SIG-M5 treated with dmso at 0.1 percent for 504 hours (cell line): ENCODE measurements at regions not wholly inside any gene's neighbourhood (a gene's known extent, or its start where the extent isn't known, plus 50 kb on each side); places are given as distances from the start of the nearest gene placed in this dataset.
"Not testable (repeated sequence)": the region's sequence is repeated elsewhere in the genome, so short reads cannot be mapped to it uniquely, and the experiment has no call there.

Experiments
- DNase-seq: peaks from one replicate; lab custom pipeline; 2025; ENCODE audit not compliant: unreplicated experiment; lab: John Stamatoyannopoulos, UW

DNA sequence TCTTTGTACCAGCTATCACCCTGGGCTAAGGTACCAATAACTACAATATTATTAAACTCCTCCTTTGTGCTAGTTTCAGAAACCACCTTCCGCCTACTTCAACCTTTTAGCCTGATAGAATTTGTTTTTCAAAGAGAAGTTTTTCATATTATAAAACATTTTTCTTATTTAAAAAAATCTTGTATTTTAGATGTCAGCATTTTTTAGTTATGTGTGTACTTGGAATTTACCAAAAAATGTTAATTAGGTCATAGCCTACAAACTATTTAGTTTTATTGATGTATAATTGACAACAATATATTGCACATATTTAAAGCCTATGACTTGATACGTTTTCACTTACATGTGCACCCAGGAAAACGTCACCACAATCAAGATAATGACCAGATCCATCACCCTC, 1097.6 kb downstream of the JRKL start:
- no peak for DNase-seq

DNA sequence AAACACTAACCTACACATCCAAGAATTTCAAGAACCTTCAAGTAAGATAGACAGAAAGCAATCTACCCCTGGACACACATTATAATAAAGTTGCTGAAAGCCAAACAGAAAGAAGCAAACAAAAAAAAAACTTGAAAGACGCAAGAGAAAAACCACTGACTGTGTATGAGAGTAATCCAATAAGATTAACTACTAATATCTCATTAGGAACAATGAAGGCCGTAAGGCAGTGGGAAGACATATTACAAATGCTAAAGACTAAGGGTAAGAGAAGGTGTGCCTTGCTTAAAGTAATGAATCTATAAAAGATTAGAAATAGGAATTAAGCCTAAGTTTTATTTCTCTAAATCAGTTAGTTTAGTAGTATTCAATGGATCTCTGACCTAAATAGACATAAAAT, 1109.1 kb downstream of the JRKL start:
- DNase-seq = no peak

DNA sequence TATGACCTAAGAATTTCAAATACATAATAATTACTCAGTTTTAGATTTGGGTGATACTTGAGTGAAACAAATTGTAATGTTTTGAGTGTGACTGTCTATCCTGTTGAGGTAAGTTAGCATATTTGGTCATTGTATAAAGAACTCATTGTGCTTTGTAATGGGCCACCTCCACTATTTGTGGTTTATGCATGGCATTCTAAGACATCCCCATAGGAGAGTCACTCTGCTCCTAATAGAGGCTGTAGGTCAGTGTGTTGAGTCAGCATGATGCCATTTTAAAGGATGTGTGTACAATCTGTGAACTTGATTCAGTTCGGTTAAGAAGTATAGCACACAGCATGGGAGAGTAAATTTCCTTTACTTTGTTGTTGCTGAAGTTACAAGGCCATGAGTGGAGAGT, 1112.4 kb downstream of the JRKL start:
- DNase-seq = no peak

DNA sequence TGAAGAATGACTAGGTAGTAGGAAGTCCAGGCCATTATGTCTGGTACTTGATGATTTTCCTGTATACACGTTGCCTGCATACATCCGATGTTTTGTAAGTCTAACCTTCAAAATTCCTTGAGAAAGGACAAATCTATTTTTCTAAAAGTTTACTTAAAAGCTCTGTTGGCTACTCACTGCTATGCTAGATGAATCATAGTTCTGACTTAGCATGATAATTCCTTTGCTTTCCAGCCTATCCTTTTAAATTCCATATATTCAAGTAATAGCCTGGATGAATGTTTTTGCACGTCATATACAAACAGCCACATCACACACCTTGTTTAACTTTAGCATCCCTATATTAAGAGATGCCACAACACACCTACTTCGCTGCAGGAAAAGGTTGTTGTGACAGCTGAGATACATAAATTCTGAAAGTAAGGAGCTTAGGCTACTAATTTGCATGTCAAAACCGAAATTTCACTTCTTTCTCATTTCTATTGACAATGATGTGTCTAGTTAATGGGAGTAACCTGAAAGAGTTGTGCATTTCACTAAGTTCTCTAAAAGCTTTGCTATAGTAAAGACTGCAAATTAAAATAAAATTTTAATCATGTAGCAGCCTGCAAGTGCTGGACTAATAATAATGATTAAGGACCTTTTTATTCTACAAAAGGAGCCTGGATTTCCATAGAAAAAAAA, 1116.4 kb downstream of the JRKL start:
- DNase-seq = no peak

DNA sequence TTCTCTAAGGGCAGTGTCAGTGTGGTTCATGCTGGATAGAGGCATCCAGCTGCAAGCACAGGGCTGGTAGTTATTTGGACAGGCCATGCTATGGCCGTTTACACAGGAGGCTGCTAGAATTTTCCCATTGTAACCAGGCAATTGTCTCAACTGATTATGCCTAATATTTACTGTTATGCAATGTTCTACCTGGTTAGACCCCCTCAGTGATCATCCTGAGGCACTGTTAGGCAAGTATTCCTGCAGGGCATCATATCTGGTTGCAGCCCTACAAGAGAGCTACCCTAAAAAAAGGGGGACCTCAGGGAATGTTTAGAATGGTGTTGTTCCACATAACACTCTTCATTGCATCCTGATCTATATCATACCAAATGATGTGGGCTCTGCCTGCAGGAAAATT, 1124.6 kb downstream of the JRKL start:
- no peak for DNase-seq

DNA sequence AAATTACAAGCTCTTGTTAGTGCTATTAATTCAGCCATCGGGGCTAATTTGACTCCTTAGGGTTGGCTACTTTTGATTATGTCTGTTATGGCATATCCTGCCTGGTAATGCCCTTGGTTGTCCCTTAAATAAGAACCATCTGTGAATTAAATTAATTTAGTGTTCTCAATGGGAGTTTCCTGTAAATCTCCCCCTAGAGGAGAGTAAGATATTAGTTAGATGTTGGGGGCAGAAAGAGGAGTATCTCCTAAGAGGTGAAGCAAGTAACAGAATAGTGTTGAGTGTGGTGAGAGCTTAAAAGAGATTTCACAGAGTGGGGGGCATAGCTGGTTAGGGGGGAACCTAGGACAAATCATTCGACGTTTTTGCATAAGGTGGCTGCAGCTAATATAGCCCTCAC, 1126.9 kb downstream of the JRKL start:
- no peak for DNase-seq

DNA sequence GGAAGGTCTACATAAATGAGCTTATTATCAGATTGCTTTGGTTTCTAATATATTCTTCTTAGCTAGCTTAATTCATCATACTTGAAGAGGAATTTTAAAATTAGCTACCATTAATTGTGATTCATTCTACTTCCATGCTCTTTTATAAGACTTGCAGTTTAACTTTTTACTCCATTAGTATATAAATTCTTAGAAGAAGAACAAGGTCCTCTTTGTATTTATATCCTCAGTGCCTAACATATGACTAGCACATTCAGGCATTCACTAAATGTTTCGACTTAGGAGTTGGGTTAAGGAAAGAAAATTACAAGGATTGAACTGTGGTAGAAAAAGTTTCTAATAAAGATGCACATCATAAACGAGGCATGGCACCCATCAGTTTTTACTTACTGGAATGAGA, 1135.5 kb downstream of the JRKL start:
- no peak for DNase-seq

DNA sequence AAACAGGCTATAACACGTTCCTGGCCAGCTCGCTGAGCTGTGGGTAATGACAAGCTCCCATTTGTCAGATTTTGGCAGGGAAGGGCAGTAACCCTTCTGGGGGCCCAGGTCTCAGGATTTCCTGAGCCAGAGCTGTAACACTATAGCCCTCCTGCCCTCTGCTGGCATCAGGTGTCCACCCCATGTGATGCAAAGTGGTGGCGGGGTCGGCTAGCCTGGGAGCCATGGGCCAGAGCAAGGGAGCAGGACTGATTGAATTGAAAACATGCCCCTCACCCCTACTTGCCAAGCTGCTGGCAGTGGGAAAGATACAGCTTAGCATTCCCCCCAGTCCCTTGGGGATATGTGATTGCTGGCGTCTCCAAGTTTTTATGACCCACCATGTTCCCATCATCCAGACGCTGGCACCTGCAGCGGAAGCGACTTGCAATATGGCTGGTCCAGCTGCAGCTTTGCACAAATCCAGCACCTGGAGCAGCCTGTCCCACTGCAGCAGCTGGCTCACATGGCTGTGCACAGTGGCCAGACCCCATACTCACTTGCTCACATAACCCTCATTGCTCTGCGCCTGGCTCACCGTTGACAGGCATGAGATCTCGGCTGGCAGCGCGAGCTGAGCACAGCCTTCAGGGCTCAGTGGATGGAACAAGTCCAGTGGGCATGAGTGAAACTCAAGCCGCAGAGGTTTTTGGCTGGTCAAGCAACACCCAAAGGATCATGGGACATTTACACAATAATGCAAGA, 1147.8 kb downstream of the JRKL start:
- DNase-seq = no peak

DNA sequence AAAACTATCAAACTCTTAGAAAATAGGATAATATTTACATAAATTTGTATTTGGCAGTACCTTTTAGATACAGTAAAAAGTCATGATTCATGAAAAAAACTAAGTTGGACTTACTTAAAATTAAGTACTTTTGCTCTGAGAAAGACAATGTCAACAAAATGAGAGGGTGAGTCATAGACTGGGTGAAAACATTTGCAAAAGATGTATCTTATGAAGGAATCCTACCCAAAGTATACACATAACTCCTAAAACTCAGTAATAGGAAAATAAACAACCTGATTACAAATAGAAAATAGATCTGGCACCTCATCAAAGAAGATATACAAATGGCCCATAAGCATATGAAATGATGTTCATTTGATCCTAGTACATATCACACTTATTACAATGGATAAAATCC, 1154.6 kb downstream of the JRKL start:
- DNase-seq = no peak

DNA sequence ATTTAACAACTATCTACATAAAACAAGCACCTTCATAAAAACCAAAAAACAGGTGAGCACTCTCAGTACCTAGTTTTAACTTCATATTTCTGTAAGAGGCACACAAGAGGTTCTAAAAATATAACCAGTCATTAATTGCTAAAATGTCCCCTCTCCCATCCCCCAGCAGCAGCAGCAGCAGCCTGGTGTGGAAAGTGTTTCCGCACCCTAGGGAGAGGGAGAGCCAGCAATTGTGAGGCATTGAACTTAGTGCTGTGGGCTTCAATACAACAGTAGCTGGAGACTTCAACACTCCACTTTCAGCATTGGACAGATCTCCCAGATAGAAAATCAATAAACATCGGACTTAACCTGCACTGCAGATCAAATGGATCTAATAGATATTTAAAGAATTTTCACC, 1158.5 kb downstream of the JRKL start:
- no peak for DNase-seq

DNA sequence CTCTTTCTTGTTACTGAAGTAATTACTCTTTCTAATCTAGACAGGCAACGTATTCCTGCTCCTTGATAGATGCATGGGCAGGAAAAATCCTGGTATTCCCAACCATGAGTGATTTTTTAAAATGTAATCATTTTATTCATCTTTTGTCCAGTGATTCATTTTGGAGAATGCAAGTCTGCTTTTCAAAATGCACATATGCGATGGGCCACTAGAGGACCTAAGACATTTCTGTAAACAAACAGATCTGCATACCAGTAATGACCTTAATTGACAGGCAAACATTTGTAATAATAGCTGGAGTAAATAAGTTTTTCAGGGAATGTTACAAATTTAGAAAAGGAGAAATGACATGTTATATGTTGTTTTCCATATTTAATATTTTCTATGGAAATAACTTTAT, 1167.6 kb downstream of the JRKL start:
- no peak for DNase-seq

DNA sequence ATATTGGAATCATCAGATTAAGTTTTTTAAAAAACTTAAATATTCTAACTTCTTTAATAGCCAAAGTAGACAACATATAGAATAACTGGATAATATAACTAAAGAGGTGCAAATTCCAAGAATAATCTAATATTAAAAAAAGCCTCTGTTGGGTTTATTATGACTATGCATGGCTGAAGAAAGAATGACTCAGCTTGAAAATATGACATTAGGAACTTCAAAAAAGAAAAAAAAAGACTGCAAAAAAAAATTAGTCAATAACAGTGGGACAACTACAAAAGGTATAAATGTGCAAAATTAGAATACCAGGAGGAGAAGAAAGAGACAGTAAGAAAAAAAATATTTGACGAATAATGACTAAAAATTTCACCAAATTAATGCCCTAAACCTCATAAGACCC, 1178.0 kb downstream of the JRKL start:
- DNase-seq = no peak

DNA sequence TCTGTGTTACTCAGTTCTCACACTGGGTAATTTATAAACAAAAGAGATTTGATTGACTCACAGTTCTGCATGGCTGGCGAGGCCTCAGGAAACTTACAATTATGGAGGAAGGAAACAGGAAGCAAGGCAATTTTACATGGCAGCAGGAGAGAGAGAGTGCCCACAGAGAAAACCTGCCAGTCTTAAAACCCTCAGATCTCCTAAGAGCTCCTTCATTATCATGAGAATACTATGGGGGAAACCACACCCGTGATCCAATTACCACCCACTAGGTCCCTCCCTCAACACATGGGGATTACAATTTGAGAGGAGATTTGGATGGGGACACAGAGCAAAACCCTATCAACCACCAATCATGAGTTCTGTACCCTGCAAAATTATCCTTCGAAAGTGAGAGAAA, 1180.8 kb downstream of the JRKL start:
- DNase-seq = no peak

DNA sequence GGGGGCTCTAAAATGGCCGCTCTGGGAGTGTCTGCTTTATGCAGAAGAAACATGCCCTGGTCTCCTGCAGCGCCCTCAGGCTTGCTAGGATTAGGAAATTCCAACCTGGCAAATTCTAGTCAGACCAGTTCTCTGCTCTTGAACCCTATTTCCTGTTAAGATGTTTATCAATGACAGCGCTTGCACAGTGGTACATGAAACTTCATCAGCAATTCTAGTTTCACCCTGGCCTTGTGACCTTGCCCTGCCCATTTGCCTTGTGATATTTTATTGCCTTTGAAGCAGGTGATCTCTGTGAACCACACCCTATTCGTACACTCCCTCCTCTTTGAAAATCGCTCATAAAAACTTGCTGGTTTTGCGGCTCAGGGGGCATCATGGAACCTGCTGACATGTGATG, 1184.0 kb downstream of the JRKL start:
- not testable (repeated sequence) for DNase-seq

DNA sequence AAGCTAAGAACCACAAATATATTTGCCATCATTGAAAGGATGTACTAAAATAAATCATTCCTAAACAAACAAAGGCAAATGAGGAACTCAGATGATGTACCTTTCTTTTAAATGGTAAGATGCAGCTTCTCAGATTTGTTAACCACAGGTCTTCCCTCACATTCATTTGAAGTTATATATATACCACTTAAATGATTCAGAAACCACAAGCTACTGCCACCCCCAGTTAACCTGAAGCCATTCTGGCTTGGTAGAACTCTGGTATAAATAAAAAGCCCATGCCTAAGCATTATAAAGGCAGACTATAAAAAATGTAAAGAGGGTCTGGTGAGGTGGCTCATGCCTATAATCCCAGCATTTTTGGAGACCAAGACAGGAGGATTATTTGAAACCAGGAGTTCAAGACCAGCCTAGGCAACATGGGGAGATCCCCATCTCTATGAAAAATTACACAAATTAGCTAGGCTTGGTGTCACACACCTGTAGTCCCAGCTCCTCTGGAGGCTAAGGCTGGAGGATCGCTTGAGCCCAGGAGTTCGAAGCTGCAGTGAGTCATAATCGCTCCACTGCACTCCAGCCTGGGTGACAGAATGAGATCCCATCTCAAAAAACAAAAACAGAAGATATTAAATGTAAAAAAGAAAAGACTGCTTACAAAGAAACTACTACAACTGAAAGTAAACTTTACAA, 1185.3 kb downstream of the JRKL start:
- DNase-seq = no peak

DNA sequence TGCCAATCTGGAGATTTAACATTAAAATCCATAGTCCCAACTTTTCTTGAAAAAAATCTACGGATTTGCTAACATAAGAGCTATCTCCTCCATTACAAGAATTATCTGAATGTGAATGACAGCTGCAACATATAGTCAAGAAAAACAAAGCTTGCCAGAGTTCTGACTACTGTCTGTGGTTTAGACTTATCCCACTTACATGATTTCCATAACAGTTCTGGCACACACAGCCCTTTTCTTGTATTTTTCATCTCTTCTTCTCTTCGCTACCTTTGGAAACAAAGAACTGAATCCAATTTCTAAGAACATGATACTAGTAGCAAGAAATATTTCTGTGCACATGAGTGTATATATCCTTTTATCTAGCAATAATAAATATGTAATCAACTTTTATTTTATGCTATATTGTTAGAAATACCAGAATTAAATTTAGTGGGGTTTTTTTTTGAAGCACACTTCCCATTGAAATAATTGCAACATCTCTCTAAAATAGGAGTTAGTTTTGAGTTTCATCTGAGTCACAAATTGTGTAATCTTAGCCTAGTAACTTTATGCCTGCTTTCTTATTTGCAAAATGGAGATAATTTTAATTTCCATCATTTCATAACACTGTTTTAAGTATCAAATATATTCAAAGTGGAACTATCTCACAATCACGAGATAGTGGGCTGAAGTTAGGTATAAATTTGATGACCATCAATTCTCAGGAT, 1217.6 kb downstream of the JRKL start:
- DNase-seq = peak; percentile 80

DNA sequence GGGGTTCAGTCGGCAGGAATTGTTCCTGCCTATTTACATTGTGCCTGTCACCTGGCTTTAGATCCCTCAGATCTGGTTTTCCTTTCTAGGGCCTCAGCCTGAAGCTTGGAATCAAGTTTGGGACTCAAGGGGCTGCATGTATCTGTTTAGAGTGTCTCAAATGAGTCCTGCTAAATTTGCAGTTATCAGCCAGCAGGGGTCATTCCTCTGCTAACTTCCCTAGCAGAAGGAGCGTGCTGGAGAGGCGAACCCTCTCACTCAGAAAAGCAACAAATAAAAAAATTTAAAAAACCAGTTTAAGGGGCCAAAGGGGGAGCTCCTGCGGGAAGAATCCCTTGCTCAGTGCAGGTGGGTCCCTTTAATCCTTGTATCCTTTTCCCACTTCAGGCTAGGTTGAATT, 1220.2 kb downstream of the JRKL start:
- DNase-seq = no peak

DNA sequence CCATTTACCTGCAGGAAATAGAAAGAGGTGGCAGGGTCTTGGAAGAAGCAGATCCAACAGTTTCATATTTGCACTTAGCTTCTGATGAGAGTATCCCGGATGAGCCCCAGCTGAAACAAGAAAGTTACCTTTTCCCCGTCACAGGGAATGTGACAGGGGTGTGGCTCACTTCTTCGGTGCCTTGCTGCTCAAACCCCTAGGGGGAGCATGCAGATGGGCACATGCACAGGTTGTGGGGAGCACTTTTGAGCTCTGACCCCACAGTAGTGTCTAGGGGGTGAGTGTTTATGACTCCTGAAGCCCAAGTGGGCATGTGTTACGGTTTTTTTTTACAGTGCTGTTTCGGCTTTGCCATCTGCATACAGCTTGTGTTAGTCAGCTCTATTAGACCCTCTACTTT, 1221.0 kb downstream of the JRKL start:
- DNase-seq = no peak

DNA sequence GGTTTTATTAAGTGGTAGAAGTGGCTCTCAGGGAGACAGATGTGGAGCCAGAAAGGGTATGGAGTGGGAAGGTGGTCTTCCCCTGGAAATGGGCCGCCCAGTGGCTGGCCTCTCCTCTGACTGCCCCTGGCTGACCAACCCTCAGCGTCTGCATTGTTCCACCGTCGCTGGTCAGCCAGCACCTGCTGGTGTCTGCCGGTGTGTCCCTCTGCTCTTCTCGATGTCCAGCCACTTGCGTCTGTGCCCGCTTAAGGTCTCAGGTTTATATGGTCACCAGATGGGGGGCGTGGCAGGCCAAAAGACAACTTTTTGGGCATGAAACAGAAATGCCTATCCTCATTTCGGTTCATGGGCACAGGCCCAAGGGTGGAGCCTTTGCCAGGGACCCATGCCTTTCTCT, 1221.5 kb downstream of the JRKL start:
- DNase-seq = no peak

DNA sequence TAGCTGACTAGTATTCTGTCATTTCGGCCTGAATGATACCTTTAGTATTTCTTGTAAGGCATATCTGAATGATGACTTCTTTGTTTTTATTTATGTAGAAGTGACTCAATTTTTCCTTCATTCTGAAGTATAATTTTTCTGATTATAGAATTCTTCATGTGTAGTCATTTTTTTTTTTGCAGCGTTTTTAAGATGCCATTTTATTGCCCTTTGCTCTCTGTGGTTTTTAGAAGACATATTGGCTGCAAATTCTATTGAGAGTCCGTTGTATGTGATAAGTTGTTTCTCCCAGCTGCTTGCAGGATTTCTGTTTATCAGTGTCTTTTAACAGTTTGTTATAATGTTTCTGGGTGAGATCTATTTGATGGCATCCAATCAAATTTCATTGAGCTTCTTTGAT, 1224.8 kb downstream of the JRKL start:
- no peak for DNase-seq

DNA sequence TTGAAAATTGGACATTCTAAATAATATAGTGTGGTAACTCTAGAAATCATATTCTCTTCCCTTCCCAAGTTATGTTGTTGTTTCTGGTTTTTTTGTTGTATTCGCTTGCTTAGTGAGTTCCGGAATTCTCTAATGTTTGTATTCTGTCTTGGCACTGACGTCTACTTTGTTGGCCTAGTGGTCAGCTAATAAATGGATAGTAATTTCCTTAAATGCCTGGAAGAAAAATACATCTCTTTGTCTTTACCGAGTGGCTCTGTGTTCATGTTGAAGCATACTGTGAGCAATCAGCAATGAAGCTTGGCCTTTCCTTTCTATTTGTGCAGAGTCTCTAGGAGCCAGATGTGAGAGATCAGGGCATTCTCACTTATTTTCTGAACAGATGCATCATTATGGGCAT, 1225.7 kb downstream of the JRKL start:
- no peak for DNase-seq

DNA sequence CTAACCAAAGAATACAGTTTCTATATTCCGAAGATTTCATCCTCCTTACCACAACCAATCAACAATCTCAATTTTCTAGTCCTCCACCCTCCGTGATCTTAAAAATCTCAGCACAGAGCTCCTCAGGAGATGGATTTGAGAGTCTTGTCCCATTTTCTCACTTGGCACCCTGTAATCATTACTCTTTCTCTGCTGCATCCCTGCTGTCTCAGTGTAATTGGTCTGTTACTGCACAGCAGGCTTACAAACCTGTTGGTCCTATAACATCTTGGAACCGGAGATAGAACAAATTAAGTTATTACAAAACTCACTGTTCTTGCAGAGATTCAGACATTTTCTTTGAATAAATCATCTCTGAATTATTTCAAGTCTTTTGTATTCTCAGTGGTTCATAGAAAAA, 1227.2 kb downstream of the JRKL start:
- no peak for DNase-seq
